NCI-H1092 (cell line): ENCODE measurements at regions not wholly inside any gene's neighbourhood (a gene's known extent, or its start where the extent isn't known, plus 50 kb on each side); places are given as distances from the start of the nearest gene placed in this dataset.
"Not testable (repeated sequence)": the region's sequence is repeated elsewhere in the genome, so short reads cannot be mapped to it uniquely, and the experiment has no call there.

Source experiments
- DNase-seq: peaks from one replicate; lab custom pipeline; 2025; lab: John Stamatoyannopoulos, UW

DNA sequence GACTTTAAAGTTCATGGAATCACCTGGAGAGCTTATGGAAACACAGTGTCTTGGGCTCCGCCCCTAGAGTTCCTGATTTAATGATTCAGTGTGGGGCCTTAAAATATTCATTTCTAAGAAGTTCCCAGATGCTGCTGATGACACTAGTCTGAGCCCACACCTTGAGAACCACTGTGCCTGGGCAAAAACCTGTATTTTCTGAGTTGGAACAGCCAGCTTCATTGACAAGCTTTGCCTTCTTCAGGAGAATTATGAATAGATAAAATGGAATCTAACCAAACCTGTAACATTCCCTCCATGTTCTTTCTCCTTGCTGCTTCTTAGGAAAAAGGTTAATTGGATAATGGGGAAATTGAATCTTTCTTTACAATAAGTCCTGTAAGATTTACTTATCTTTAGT, 490.7 kb downstream of the DIPK2A start:
- DNase-seq, result no peak

DNA sequence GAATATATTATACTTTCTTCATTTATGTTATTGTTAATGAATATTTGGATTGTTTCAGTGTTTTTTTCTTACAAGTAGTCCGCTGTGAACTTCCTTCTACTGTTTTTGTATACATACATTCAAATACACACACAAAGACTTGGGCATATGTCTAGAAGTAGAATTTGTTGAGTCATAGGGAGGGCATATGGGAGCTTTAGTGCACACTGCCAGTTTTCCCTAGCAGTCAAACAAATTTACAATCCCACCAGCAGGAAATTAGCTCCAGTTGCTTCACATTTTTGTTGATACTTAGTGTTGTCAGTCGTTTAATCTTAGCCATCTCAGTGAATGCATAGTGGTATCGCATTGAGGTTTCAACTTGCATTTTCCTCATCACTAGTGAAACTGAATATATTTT, 492.3 kb downstream of the DIPK2A start:
- no peak for DNase-seq

DNA sequence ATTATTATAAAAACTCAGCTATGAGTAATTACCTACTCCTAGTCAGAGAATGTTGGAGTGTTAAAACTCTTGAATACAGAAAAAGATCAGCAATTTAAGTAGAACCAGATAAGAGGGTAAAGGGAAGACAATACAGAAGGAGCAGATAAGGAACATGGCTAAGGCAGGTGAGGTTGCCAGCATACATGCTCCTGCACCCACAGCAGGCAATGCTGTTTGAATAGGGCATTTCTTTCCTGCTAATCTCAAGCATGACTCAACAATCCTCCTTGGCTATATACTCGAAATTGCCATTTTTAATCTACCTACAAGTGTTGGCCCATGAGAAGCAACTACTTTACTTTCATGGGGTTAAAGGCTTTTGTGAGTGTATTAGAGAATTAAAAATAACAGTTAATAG, 494.5 kb downstream of the DIPK2A start:
- DNase-seq, result no peak

DNA sequence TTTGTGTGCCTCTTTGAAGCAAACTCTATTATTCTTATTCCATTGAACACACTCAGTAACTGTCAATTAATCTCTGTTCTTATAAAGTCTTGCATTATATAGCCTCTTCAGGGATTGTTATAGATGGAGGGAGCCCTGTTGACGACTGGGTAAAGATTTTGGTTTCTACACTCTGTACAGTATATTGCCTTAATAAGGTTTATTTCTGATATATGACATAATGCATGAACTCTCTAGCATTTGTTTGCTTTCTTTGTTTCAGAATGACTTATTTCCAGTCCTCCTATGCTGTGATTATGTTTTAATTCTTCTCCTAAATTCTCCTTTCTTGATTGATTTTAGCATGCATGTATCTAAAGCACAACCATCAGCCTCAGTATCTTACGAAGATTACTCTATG, 494.9 kb downstream of the DIPK2A start:
- no peak for DNase-seq

DNA sequence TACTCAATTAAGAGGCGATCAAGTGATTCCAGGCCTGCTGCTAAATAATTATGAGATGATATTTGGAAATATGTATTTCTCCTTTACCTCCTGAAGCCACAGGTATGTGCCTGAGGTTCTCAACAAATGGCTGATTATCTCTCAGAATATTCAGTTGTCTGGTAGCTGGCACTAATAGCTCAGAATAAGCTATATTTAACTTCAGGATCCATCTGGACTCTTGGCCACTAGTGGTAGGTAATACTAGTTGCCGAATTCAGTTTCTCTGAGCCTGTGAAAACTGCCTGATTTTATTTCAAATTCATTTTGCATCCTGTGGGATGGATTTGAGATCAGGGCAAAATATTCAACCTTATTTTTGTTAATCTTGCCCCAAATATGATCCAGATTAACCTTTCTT, 499.0 kb downstream of the DIPK2A start:
- DNase-seq, result no peak

DNA sequence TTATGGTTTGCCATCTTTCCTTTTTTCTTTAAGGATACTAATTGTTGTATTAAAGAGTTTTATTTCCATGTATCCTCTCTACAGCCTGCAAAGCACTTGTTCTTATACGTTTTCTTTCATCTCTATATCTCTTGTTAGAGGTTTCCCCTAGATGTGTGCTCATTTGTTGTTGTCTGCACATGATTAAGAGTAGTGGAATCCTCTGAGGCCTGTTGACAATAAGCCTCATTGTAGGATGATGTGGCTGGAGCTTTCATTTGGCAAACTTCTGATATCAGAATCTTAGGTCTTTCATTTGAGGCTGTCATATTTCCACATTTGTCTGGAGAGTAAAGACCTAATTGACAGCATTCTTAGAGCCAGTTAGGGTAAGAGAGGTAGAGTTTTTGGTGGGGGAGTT, 506.0 kb downstream of the DIPK2A start:
- no peak for DNase-seq

DNA sequence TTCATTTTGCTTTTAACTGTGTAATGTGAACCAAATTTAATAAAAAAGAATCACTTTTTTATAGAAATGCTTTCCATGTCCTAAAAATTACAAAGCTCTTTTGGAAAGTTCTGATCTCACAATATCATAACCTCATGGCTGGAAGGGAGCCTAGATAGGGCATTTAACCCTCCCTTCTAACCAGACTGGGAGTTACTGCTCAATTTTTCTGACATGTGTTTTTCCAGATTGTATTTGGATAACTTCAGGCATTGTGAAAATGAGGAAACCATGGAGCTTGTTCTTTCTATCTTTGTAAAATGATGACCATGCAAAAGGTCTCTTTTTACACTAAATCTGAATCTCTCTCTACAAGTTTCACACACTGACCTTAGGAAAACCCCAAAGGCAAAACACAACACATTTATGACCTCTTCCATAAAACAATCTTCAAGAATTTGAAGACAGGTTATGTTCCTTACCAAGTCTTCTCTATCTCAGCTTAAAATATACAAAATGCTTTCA, 508.8 kb downstream of the DIPK2A start:
- DNase-seq, result no peak

DNA sequence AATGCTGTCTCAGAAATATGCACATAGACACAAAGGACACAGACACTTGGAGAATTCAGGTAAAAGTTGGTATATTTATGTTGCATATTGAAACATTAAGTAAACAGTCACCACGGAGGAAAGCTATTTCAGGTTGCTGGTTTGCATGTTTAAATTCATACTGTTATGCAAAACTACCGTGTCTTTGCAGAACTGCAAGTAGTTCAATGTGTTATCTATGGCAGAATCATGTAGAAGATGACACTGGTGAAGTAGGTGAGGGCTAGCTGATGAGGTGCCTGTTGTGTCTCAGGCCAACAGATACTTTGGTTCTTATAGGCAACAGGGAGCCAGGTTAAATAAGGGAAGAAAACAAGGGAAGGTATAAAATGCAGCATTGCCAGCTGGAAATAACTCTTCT, 511.3 kb downstream of the DIPK2A start:
- DNase-seq, result no peak

DNA sequence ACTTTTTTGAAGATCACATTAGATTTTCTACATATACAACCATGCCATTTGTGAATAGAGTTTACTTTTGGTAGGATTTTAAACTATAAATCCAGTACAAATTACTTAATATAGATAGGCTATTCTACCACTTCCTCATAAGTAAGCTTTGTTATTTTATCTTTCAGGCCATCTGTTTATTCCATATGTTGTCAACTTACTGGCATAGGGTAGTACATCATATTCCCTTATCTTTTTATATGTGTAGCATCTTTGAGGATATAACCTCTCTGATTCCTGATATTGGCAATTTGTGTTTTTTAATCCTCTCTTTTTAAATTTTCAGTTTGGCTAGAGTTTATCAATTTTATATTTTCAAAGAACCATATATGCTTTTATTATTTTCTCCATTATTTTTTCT, 515.4 kb downstream of the DIPK2A start:
- DNase-seq, result no peak

DNA sequence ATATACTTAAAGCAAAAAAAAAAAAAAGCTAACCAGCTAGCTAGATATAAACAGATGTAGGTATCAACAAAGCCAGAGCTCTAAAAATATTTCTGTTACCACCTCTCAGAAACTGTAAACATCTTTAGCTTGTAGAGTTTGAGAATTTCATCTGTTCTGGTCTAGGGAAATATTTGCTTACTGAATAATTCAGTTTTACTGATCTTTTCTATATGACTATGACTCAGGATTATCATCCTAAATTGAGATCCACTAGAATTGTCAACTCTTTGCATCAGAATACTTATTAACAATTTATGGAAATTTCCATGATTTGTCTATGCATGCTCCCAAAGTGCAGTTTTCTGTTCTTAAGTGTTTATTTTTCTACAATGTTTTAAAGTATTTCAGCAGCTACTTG, 517.3 kb downstream of the DIPK2A start:
- DNase-seq, result no peak

DNA sequence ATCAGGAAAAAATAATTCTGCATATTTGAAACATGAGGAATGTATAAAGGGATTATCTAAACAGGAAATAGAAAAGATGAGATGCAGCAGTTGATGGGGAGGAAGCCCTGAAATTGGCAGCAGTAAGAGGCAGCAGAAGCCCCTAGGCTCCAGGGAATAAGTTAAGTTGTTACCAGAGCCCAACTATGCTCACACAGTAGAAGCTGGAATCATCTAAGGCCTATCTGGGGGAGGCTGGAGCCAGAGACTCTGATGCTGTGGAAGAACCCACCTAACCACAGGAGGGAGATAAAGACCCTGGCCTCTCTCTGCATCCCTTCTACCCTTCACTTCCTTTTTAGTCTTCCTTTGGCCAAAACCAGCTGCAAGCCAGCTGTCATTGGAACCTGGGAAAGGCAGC, 519.7 kb downstream of the DIPK2A start:
- DNase-seq, result no peak

DNA sequence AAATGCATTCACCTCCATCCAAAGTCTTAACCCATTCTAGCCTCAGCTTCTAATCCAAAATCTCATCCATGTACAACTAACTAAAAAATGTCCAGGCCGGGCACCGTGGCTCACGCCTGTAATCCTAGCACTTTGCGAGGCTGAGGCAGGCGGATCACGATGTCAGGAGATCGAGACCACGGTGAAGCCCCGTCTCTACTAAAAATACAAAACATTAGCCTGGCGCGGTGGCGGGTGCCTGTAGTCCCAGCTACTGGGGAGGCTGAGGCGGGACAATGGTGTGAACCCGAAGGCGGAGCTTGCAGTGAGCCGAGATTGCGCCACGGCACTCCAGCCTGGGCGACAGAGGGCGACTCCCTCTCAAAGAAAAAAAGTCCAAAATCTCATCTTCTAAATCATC, 523.0 kb downstream of the DIPK2A start:
- DNase-seq, result not testable (repeated sequence)

DNA sequence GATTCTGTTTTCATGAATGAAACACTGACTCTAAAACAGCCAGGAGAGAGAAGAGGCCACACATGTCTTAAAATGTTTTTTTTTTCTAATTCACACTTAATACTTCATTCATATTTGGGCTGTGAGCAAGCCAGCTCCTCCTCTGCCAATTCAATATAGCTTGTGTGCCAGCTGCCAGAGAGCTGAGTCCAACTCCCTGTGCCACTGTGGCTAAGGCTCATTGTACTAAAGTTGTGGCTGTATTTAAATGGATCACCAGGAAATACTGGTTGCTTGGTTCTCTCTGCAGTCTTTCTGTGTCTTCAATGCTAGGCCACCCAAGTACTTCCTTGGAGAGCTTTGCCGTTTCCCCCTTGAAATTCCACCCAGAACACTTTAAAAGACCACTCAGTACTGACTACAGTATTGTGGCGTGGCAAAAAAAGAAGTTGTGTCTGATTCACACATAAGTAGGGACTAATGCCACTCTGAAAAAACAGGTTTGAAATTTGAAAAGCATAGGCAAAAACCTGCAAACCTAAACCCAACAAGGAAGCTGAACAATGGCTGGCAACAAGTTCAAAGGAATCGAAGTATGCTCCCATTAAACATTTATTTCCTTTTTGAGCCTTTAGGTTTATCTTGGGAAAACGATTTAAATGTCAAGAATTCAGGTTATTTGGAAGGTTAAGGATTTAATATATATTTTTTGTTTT, 524.7 kb downstream of the DIPK2A start:
- DNase-seq, result no peak

DNA sequence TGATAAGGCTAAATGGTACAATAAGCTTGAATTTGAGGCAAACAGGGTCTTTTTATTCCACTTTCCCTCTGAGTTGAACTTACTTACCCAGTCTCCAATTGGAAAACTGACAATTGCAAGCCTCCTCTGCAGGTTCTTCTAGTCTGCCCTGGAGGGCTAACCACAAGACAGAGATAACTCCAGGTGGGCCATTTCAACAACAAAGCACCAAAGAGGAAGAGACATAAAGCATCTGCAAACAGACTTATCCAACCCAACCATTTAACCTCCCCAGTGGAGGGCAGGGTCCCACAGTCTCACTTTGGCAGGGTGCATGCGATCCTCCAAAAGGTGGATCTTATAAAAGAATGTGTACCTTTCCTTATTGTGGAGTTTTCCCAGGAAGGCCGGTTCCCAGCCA, 525.8 kb downstream of the DIPK2A start:
- DNase-seq, result no peak

DNA sequence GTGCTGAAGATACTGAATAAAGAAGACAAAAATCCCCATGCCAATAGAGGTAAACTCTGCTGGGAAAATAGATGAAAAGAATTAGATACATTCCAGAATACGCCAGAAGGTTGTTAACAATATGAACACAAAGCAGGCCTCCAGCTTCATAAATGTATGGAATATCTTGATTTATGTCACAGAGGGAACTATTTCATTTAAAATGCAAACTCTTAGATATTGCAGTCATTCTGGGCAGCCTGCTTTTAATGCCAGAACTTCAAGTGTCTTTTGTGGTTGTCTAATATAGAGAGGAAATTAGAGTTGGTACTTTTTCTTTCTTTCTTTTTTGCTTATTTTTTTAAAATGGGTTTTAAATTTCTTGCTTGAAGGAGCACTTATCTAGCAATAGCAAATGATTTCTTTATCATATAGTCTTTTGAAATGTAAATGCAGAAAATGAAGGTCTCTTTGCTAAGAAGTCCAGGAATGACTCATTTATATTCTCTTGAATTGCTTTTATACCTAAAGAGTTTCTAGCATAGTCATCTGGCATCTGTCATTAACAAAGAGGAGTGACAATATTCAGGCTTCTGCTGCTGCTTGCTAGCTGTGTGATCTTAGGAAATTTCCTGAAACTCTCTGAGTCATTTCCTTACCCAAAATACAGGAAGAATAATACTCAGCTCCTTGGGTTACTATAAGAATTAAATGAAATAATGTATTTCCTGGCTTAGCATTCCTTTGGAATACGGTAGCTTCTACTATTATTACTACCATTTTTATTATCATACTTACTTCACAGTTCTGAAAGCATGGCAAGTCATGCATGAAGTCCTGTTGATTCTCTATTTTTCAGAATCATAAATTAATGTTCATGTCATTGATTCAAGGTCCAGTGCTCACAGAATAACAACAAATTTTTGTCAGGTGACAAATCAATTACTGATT, 527.6 kb downstream of the DIPK2A start:
- no peak for DNase-seq

DNA sequence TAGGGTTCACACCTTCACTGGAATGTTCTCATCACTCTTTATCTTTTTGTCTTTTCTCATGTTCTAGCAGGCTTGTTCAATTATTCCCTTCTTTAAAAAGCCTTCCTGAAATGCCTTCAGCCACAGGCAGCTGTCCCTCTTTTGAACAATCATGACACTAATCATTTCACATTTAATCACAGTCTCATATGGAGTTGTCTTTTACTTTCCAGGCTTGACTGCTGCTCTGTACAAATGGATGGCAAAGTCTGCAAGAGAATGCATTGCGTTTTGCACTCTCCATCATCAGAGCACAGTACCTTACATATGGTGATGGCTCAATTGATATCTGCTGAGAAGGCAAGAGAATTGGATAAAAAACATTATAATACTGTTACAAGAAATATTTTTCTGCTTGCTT, 529.8 kb downstream of the DIPK2A start:
- DNase-seq, result no peak

DNA sequence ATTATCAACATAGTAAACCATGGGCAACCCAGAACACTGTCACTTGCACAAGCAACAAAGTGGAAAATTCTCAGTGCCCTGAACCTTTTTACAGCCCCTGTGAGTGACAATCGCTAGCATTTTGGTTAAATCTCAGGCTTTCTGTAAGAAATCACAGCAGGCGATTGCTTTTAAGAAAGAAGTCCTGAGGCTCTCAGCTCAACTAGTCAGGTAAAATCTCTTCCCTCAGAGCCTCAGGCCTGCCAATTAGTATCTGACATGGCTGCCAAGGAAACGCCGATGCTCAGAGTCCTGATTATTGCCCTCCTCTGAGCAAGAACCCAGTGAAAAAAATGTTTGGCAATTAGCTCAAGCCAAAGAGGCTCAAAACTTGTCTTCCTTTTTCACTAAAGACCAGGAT, 530.8 kb downstream of the DIPK2A start:
- DNase-seq, result no peak

DNA sequence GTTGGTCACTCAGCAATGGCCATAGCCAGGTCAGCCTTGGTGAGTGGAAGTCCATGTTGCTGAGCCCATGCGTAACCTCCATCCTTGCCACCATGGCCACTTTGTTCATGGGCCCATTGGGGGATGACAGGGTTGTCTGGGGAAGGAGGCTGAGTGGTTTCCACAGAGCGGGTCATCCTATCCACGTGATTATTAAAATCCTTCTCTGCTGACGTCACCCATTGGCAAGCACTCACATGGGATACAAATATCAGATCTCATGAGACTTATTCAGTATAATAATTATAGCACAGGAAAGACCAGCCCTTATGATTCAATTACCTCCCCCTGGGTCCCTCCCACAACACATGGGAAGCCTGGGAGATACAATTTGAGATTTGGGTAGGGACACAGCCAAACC, 534.8 kb downstream of the DIPK2A start:
- not testable (repeated sequence) for DNase-seq

DNA sequence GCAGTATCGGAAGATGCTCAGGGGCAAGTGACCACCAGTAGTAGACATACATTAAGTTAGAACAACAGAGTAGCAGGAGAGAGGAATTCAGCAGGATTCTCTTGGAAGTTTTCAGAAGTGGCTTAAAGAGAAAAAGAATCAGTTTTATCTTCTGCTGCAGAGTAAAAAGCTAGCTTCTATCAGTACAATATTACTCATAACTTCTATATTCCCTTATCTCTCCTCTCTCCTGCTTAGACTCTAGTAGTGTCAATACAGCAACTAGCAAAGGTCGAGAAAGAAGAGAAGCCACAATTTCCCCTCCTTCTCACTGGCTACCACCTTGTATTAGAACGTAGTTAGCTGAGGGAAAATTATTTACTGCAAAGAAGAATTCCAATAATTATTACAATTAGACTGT, 539.7 kb downstream of the DIPK2A start:
- no peak for DNase-seq

DNA sequence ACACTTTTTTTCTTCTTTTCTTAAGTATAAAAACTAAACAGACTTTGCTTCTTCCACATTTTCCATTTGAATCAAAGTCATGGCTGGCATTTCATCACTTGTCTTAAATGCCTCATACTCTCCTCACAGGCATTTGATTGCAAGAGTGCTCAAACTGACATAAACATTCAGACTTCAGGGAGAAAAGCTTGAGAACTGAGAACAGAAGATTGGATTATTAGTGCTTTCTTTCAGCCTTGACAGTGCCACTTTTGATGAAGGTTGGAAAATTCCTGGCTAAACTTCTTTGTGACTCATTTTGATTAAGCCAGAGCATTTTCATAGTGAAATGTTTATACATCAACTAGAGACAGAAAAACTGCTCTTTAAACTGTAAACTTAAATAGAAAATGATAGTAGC, 544.4 kb downstream of the DIPK2A start:
- DNase-seq, result no peak

DNA sequence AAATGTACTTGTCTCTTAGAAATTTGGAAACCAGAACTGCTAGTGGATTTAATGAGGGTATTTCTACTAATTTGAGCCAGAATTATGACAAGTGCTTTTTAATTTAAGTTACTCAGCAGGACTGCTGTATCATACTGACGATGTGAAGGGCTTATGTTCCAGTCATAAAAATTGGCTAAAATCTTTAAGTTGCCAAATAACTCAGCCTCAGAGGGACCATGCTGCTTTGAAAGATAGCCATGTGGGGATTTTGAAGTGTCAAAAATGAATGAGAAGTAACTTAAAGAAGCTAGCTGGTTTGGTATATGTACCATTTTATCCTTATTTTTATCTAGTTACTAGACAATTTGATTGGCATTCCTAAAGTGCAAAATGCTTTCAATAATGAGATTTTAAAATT, 545.0 kb downstream of the DIPK2A start:
- no peak for DNase-seq

DNA sequence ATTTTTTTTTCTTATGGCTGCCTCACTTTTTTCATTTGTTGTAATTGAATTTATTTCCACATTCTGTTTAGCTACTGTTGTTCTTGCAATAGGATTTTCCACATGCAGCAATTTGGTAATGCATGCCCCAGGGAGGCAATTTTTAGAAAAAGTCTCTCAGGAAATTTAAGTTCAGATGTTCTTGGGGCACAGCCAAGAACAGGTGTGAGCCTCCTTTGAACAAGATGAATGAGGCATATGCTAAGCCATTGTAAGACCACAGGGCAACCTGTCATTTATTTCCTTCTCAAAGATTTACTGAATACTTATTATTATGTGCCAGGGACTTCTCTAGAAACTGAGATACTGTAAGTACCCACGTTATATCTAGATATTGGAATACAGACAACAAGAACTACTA, 549.5 kb downstream of the DIPK2A start:
- DNase-seq, result no peak

DNA sequence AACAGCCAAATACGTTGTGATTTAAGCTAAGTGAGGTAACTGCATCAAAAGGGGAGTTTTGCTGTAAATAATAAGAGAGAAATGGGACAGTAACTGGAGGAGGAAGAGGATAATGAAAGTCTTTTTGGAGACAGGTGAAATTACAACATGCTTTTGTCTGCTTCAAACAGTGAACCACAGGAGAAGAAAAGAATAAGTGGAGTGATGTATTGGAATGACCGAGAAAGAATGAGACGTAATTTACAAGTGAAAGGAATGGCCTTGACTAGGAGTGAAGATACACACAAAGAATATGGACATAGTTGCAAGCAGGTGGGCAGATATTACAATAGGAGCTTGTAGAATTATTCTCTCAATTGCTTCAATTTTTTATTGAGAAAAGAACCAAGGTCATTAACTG, 550.8 kb downstream of the DIPK2A start:
- DNase-seq, result no peak
